Smooth muscle cell (in vitro differentiated cells): ENCODE measurements at regions not wholly inside any gene's neighbourhood (a gene's known extent, or its start where the extent isn't known, plus 50 kb on each side); places are given as distances from the start of the nearest gene placed in this dataset.

Experiments
- DNase-seq: peaks from one replicate; lab custom pipeline; 2025; ENCODE audit not compliant: unreplicated experiment; lab: John Stamatoyannopoulos, UW
- H2AFZ ChIP-seq: fragments of 200-600 bp; sonication (generic); 2 replicates; pipeline ENCODE4 v1.6.0; 2016; ENCODE audit warnings: antibody characterized with exemption, low read depth, mild to moderate bottlenecking
- H3F3A ChIP-seq: fragments of 200-600 bp; sonication (generic); 2 replicates; pipeline ENCODE4 v1.6.0; 2017; ENCODE audit warnings: antibody characterized with exemption, low read depth
- H3K27ac ChIP-seq: fragments of 200-600 bp; sonication (generic); 2 replicates; pipeline ENCODE4 v1.5.1; 2016; ENCODE audit warnings: low read depth, mild to moderate bottlenecking
- H3K27me3 ChIP-seq: fragments of 200-600 bp; sonication (generic); 2 replicates; pipeline ENCODE4 v1.6.1; 2016; ENCODE audit warnings: low read depth, mild to moderate bottlenecking
- H3K36me3 ChIP-seq: fragments of 200-600 bp; sonication (generic); 2 replicates; pipeline ENCODE4 v1.5.1; 2016; ENCODE audit warnings: low read depth
- H3K4me1 ChIP-seq: fragments of 200-600 bp; sonication (generic); 2 replicates; pipeline ENCODE4 v1.5.1; 2016; ENCODE audit warnings: low read depth
- H3K4me2 ChIP-seq: fragments of 200-600 bp; sonication (generic); 2 replicates; pipeline ENCODE4 v1.6.0; 2016; ENCODE audit warnings: mild to moderate bottlenecking
- H3K4me3 ChIP-seq: fragments of 200-600 bp; sonication (generic); 2 replicates; pipeline ENCODE4 v1.5.1; 2016; ENCODE audit warnings: mild to moderate bottlenecking
- H3K79me2 ChIP-seq: fragments of 200-600 bp; sonication (generic); 2 replicates; pipeline ENCODE4 v1.6.0; 2016; ENCODE audit warnings: low read depth, mild to moderate bottlenecking
- H3K9ac ChIP-seq: fragments of 200-600 bp; sonication (generic); 2 replicates; pipeline ENCODE4 v1.6.0; 2016; ENCODE audit warnings: low read depth
- H3K9me3 ChIP-seq: fragments of 200-600 bp; sonication (generic); replicated peaks from 2 replicates; pipeline ENCODE4 v1.5.1; 2016; ENCODE audit warnings: low read depth
- H4K20me1 ChIP-seq: fragments of 200-600 bp; sonication (generic); 2 replicates; pipeline ENCODE4 v1.6.0; 2016; ENCODE audit warnings: low read depth
- WGBS: methylation state at CpG from one replicate; pipeline ENCODE4 v1.1.7; 2016; ENCODE audit warnings: low lambda C conversion rate; 5-methylcytosine and 5-hydroxymethylcytosine counted together
- TF ChIP-seq, protein P1 (sequence below): fragments of 200-600 bp; sonication (generic); IDR thresholded peaks from 2 replicates; pipeline ENCODE4 v1.5.1; 2017; ENCODE audit warnings: borderline replicate concordance, mild to moderate bottlenecking, antibody characterized with exemption; ENCODE audit not compliant: insufficient read depth, poor library complexity, severe bottlenecking

GRCh38 chr5:36442796-36443195, 141.1 kb upstream of the RANBP3L start:
- Histone ChIP-seq H3K9me3 (no peaks in the 10 kb centered on the region), H3K4me3 (no peak overlapping the region), H3K9ac (peak overlapping the region; percentile 34), H3K36me3 (no peaks in the 10 kb centered on the region), H3K27me3 (no peaks in the 10 kb centered on the region), H2AFZ (peak overlapping the region; percentile 36), H3K79me2 (no peaks in the 10 kb centered on the region), H3K4me1 (peaks cover 7% of the 10 kb centered on the region), H3K27ac (peak overlapping the region; percentile 39), H3F3A (no peaks in the 10 kb centered on the region), H3K4me2 (peak overlapping the region; percentile 48), H4K20me1 (no peaks in the 10 kb centered on the region)
- WGBS = 47% methylated on average over 1 of the region's 1 CpG
- no peak for DNase-seq
- TF ChIP-seq, protein P1, sequence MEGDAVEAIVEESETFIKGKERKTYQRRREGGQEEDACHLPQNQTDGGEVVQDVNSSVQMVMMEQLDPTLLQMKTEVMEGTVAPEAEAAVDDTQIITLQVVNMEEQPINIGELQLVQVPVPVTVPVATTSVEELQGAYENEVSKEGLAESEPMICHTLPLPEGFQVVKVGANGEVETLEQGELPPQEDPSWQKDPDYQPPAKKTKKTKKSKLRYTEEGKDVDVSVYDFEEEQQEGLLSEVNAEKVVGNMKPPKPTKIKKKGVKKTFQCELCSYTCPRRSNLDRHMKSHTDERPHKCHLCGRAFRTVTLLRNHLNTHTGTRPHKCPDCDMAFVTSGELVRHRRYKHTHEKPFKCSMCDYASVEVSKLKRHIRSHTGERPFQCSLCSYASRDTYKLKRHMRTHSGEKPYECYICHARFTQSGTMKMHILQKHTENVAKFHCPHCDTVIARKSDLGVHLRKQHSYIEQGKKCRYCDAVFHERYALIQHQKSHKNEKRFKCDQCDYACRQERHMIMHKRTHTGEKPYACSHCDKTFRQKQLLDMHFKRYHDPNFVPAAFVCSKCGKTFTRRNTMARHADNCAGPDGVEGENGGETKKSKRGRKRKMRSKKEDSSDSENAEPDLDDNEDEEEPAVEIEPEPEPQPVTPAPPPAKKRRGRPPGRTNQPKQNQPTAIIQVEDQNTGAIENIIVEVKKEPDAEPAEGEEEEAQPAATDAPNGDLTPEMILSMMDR = no peak

DNA sequence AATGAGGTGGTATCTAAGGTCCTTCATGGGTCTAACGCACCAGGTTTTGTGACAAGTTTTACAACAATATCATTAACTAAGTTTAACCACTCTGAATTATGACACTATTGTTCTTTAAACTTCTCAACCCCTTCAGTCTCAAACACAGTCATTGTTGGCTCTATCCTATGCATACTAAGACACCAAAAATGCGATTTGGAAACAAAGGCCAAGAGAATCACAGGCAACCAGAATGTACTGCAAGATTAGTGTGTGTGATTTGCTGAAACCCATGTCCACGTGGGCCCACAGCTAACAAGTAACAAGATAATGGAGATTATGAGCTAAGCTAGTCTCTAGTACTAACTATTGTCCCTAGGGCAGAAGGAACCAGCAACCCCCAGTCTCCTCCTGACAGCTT, 142.2 kb upstream of the RANBP3L start:
- Histone ChIP-seq H3K4me1 (peaks cover 7% of the 10 kb centered on the region), H3K9me3 (no peaks in the 10 kb centered on the region), H3F3A (no peaks in the 10 kb centered on the region), H4K20me1 (no peaks in the 10 kb centered on the region), H3K9ac (no peak overlapping the region), H3K27ac (no peak overlapping the region), H3K27me3 (no peaks in the 10 kb centered on the region), H3K36me3 (no peaks in the 10 kb centered on the region), H3K79me2 (no peaks in the 10 kb centered on the region), H3K4me2 (no peak overlapping the region), H2AFZ (no peak overlapping the region), H3K4me3 (no peak overlapping the region)
- TF ChIP-seq, protein P1 = no peak
- WGBS = 80% methylated on average over 3 of the region's 3 CpGs
- no peak for DNase-seq

DNA sequence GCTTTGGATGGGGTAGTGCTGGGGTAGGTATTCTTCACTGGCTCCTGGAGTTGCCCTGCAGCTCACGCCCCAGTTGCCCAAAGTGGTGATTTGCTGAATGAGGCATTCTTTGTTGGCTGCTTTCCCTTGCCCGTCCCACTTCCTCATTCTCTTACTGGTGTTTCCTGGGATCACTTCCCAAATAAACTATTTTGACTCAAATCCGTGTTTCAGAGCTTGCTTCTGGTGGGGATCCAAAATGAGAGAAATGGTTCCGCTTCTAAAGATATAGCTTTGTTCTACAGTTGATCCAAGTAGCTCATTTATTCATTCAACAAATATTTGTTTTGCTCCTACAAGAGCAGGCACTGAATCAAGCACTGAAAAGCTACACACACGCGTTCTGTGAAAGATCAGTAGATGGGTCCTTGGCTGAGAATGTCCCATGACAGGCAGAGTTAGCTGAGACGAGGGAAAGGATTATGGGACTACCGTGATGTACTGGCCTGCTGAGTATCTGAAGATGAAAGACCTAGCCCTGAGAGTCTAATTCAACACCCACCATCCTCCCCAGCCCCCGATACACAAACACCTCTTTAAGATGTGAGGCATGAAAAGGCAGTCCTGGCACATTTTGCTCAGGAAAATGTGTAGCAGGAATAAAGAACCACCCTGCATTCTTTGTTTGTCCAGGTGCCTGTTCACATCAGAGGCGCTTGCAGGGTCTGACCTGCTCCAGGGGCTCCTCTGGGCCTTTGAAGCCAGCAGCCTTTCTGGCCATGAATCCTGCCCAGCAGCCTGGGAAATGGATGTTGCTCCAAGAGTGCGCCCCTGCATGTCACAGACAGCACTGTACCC, 143.1 kb upstream of the RANBP3L start:
- no peaks in the 10 kb centered on the region for H3F3A ChIP-seq
- no peak overlapping the region for H3K9ac ChIP-seq
- no peak overlapping the region for H3K4me2 ChIP-seq
- H3K27ac ChIP-seq = no peak overlapping the region
- no peak overlapping the region for H3K4me3 ChIP-seq
- no peaks in the 10 kb centered on the region for H3K27me3 ChIP-seq
- no peaks in the 10 kb centered on the region for H4K20me1 ChIP-seq
- H3K36me3 ChIP-seq = no peaks in the 10 kb centered on the region
- peaks cover 7% of the 10 kb centered on the region for H3K4me1 ChIP-seq
- H3K9me3 ChIP-seq = no peaks in the 10 kb centered on the region
- TF ChIP-seq, protein P1 = no peak
- WGBS = 77% methylated on average over 11 of the region's 11 CpGs
- no peak for DNase-seq
- no peaks in the 10 kb centered on the region for H3K79me2 ChIP-seq
- no peak overlapping the region for H2AFZ ChIP-seq

DNA sequence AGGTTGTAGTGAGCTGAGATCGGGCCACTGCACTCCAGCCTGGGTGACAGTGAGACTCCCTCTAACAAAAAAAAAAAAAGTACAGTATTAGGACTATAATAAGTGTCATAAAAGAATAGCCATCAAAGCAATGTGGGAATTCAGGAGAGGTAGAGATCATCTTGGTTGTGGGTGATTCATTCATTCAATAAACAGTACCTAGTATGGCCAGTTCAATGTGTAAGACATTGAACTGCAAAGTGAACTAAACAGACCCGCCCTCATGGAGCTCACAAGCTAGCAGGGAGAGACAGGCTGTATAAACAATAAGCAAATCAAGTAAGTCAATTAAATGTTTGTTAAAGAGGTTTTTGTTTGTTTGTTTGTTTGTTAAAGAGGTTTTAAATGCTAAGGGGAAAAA, 146.1 kb upstream of the RANBP3L start:
- 98% methylated on average over 2 of the region's 2 CpGs for WGBS
- TF ChIP-seq, protein P1 = no peak
- peaks cover 3% of the 10 kb centered on the region for H3K4me1 ChIP-seq

More for the DNA sequence above, 146.1 kb upstream of the RANBP3L start:
- DNase-seq = no peak
- no peaks in the 10 kb centered on the region for H3K27me3 ChIP-seq
- no peaks in the 10 kb centered on the region for H3K9me3 ChIP-seq
- no peaks in the 10 kb centered on the region for H3K79me2 ChIP-seq
- H3K27ac ChIP-seq = no peak overlapping the region
- no peak overlapping the region for H3K4me2 ChIP-seq
- no peak overlapping the region for H2AFZ ChIP-seq
- H3F3A ChIP-seq = no peaks in the 10 kb centered on the region
- H3K9ac ChIP-seq = no peak overlapping the region
- H3K36me3 ChIP-seq = no peaks in the 10 kb centered on the region
- no peaks in the 10 kb centered on the region for H4K20me1 ChIP-seq
- H3K4me3 ChIP-seq = no peak overlapping the region
